ENCODE measurements at regions not wholly inside any gene's neighbourhood (a gene's known extent, or its start where the extent isn't known, plus 50 kb on each side); places are given as distances from the start of the nearest gene placed in this dataset.

- H3K79me2 ChIP-seq (ENCODE audit: control insufficient read depth, insufficient read depth, low read length): no peaks in the 10 kb centered on the region
- TF ChIP-seq FOS (IDR thresholded peaks at IDR 0.05; ENCODE audit: borderline replicate concordance, insufficient read depth, low read length) (no peak), EZH2 (IDR thresholded peaks at IDR 0.05; ENCODE audit: borderline replicate concordance, low read depth, low read length, severe bottlenecking) (no peak), CTCF (IDR thresholded peaks at IDR 0.05; ENCODE audit: extremely low read depth in 1 of 2, insufficient read depth in 1 of 2, low read depth in 1 of 2, low read length in 2 of 2) (no peak), MYC (IDR thresholded peaks at IDR 0.05; ENCODE audit: low read depth, low read length) (no peak), JUN (IDR thresholded peaks at IDR 0.05; ENCODE audit: borderline replicate concordance, insufficient read depth, insufficient read length, low read depth) (no peak), POLR2AphosphoS5 (IDR thresholded peaks at IDR 0.05; ENCODE audit: insufficient read depth, low read depth, low read length) (no peak)
- H4K20me1 ChIP-seq (replicated peaks; ENCODE audit: control insufficient read depth, extremely low read depth, insufficient read depth, low read length): no peaks in the 10 kb centered on the region
- H3K36me3 ChIP-seq (ENCODE audit: control insufficient read depth in 2 of 2, extremely low read depth in 1 of 2, insufficient read depth in 2 of 2, low read length in 2 of 2): no peaks in the 10 kb centered on the region
- no peak overlapping the region for H3K27ac ChIP-seq (ENCODE audit: insufficient read depth, low read depth, low read length)
- dilution Hi-C loops (cut with MboI; ENCODE audit: extremely low pct_ligation_motif_present, low sequenced_read_pairs): no loop called here
- BruUV-seq (replicated peaks): no TSS peak
- DNase-seq (ENCODE audit: low read depth, low spot score) (no peak), FAIRE-seq (no peak)
- no peak overlapping the region for H2AFZ ChIP-seq (ENCODE audit: low read depth, low read length)
- POLR2A ChIA-PET: interaction anchor here (0.7 kb wide), 1 partner anchor 223 kb away, joined by 9 read pairs; no protein-coding TSS in a partner anchor
- H3K9me1 ChIP-seq (replicated peaks; ENCODE audit: control insufficient read depth, extremely low read depth, insufficient read depth, low read length): no peaks in the 10 kb centered on the region
- H3K27me3 ChIP-seq (ENCODE audit: control insufficient read depth in 2 of 2, insufficient read depth in 2 of 2, low read length in 2 of 2): peaks cover 0 to 4% of the 10 kb centered on the region in 2 experiments
- intact Hi-C loops (cut with micrococcal nuclease): no loop called here
- CTCF ChIA-PET: interaction anchor here (1.3 to 4.5 kb wide), 5 partner anchors 10 to 128 kb away, joined by 3 to 40 read pairs (median 9); no protein-coding TSS in a partner anchor
- no peak overlapping the region for H3K4me3 ChIP-seq (replicated peaks in 1 of 3; ENCODE audit: insufficient read depth in 1 of 3, low read depth in 1 of 3, low read length in 3 of 3)
- no peak overlapping the region for H3K9ac ChIP-seq (replicated peaks; ENCODE audit: extremely low read depth, insufficient read depth, low read length)
- H3K4me2 ChIP-seq (ENCODE audit: insufficient read depth, low read length): no peak overlapping the region
- H3K9me3 ChIP-seq (replicated peaks; ENCODE audit: control insufficient read depth, insufficient read depth, low read length): no peaks in the 10 kb centered on the region
- H3K4me1 ChIP-seq (ENCODE audit: control insufficient read depth, extremely low read depth, insufficient read depth, low read length): no peaks in the 10 kb centered on the region
Measured at GRCh38 chr6:14036911-14037310, 80.7 kb upstream of the CD83 start.
